Activated CD4-positive, alpha-beta T cell treated with anti-CD3 and anti-CD28 coated beads, Interleukin-2, Interleukin-4, amounts not matched to agents 100 ng/mL and 50 ng/mL, durations not matched to agents 16 hours and 8 hours (primary cell): ENCODE measurements at regions not wholly inside any gene's neighbourhood (a gene's known extent, or its start where the extent isn't known, plus 50 kb on each side); places are given as distances from the start of the nearest gene placed in this dataset.
A peak's percentile ranks its signal among the peaks of the same experiment; 100 is the strongest.

Source experiments
- DNase-seq: peaks from one replicate; pipeline ENCODE4 v3.0.0-alpha.2; 2020; ENCODE audit warnings: low spot score

DNA sequence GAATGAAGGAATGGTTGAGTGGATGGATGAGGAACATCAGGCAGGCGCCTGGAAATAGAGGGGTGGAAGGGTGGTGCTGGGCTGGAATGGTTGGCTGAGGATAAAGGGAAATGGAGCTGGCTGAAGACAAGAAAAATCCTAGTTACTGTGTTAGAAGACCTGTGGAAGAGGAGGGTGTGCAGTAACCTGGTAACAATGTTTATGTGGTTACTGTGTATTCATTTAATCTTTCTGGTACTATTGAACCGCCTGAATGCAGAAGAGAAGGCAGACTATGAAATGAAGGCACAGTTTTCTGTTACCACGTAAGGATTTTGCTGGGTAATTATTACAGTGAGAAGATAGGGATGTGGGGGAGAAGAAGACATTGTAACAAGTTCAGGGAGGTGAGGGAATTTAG is 110.3 kb upstream of the MGAT5 start:
- no peak for DNase-seq

DNA sequence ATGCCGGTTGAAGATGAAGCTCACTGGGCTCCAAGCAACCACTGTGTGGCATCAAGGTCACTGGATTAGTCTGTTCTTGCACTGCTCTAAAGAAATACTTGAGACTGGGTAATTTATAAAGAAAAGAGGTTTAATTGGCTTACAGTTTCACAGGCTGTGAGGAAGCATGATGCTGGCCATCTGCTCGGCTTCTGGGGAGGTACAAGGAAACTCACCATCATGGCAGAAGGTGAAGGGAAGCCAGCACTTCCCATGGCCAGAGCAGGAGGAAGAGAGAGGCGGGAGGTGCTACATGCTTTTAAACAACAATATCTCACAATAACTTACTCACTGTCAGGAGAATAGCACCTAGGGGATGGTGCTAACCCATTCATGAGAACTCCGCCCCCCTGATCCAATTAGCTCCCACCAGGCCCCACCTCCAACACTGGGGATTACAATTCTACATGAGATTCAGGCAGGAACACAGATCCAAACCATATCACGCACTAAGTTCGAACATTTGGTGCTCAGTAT is 109.7 kb upstream of the MGAT5 start:
- no peak for DNase-seq

DNA sequence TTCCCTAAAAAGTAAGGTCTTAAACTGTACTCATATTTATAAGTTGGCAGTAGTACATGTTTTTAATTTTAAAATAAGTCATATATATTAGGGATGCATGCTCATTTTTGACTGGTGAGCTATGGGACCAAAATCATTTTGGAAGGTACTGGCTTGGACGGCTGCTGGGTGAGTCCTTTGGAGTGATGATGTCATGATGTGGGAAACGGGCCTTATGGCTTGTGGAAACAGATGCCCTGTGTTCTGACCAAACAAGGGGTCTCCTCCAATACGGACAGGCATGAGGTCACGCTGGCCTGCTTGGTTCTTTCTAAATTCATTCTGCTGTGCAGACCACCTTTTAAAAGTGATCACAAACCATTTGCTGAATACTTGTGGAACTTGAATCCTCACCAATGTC is 109.2 kb upstream of the MGAT5 start:
- no peak for DNase-seq

DNA sequence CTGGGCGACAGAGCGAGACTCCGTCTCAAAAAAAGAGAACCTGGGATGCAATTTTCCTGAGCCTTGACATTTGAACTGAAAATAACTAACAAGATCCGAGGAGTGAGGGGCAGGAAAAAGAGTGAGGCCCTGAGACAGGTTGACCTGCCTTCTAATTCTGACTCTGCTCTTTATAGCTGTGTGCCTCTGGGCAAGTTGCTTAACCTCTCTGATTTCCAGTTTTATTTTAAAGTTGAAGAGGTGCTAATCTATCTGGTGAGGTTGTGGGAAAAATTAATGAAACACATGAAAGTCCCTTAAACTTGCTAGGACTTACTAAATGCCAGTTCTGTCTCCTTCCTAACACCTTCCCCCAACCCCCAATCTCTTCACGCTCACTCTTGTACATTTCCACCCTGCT is 108.4 kb upstream of the MGAT5 start:
- DNase-seq = no peak

DNA sequence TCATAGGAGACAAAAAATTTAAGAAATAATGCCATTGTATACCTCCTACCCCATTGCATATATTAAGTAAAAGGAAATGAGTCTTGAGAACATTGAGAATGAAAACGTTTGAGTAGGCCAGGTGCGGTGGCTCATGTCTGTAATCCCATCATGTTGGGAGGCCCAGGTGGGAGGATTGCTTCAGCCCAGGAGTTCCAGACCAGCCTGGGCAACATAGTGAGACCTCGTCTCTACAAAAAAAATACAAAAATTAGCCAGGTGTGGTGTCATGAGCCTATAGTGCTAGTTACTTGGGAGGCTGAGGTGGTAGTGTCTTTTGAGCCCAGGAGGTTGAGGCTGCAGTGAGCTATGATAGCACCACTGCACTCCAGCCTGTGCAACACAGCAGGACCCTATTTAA is 107.7 kb upstream of the MGAT5 start:
- no peak for DNase-seq

DNA sequence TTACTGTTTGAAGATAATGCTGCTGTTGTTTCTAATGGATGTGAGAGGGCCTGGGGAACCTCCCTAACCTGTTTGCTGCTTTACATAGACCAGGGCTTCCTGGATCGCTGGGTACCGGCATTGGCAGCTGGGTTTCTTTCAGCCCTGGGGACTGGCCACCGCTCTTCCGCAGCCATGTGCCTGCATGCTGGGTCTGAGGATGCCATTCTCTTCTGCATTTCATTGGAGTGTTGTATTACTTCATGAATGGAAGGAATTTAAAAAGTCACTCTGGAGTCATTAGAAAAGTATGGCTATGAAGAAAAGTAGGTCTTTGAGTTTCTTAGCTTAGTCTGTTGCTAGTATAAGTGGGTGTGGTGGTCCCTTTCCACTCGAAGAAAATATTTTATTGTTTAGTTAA is 107.3 kb upstream of the MGAT5 start:
- no peak for DNase-seq

DNA sequence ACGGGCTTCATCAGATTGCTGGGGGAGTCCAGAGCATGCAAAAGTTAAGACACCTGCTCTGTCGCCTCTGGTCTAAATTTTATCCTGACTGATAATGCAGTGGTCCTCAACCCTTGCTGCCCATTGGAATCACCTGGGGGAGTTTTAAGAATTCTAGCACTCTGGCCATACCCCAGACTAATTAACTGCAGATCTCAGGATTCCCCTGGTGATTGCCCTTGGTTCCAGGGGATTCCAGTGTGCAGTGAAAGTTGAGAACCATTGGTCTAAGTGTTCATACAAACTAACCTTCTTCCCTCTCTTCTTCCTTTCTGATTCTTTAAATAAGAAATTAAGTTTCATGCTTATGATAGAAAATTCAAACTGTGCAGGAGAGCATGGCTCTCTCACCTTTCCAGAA is 105.7 kb upstream of the MGAT5 start:
- no peak for DNase-seq

DNA sequence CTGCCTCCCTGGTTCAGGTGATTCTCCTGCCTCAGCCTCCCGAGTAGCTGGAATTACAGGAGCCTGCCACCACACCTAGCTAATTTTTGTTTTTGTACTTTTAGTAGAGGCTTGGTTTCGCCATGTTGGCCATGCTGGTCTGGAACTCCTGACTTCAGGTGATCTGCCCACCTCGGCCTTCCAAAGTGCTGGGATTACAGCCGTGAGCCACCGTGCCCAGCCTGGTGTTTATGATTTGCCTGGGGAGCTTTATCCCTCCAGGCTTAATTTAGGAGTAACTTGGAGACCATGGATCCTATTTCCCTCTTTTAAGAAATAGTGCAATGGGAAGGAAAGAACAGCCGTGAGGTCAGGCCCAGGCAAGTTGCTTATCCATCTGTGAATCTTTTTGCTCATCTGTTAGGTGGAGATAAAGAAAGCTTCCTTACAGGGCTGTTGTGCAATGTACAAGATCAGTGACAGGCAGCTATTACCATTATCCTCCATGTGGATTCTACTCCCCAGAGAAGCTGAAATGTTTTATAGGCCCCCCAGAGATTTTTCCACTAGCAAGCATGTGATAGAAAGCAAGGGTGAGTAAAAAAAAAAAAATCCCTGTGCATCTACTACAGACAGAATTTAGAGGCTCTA is 104.9 kb upstream of the MGAT5 start:
- DNase-seq = no peak

DNA sequence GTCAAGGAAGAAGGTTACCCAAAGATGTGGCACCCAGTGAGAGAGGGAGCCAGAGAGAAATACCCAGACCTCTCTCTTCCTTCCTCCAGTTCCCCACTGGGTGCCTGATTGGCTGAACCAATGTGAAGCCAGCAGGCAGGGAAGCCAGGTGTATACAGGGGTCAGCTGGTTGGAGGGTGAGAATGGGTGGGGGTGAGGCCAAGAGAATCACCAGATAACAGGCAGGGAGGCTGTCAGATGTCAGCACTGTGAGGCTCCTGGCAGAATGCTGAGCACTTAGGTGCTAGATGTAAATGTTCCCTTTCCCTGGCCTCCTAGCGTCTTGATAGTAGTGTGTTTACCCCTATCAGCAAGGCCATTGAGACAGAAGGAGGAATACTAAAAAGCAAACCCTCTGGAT is 104.0 kb upstream of the MGAT5 start:
- DNase-seq = no peak

DNA sequence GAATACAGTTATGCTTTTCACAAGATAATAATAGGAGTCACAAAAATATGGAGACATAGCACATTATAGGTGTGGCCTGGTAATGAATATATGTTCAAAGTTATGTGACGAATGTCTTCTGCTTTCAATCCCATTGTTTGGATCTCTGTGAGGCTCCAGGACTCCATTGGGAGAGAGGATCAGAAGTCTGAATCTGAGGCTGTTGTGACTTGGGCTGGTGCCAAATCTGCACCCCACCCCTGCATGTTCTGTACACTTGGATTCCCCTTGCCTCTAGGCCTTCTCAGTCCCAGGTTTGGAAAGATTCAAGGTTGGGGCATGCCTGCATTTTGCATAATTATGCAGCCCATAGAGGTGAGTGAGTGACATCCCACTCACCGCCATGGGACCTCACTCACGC is 103.1 kb upstream of the MGAT5 start:
- DNase-seq = no peak

DNA sequence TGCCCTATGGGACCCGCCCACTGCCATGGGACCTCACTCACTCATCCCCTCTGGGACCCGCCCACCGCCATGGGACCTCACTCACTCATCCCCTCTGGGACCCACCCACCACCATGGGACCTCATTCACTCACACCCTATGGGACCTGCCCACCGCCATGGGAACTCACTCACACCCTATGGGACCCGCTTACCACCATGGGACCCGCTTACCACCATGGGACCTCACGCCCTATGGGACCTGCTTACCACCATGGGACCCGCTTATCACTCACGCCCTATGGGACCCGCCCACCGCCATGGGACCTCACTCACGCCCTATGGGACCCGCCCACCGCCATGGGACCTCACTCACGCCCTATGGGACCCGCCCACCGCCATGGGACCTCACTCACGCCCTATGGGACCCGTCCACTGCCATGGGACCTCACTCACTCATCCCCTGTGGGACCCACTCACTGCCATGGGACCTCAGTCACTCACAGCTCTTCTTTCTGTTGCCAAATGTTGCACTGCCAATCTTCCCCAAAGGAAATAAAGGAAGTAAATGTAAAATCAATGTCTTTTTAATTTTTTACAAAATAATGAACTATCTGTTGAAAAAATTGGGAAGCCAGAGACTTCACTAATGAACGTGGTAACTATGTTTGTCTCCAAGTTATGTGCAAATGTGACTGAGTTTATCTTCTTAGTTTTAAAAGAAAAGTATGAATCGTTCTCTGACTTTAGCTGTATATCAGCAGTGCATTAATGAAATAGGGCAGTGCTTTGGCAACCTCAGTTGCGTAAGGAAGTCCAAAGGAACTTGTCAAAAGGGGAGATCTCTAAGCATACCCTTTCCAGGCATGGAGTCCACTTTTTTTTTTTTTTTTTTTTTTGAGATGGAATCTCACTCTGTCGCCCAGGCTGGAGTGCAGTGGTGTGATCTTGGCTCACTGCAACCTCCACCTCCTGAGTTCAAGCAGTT is 101.5 kb upstream of the MGAT5 start:
- DNase-seq = no peak

DNA sequence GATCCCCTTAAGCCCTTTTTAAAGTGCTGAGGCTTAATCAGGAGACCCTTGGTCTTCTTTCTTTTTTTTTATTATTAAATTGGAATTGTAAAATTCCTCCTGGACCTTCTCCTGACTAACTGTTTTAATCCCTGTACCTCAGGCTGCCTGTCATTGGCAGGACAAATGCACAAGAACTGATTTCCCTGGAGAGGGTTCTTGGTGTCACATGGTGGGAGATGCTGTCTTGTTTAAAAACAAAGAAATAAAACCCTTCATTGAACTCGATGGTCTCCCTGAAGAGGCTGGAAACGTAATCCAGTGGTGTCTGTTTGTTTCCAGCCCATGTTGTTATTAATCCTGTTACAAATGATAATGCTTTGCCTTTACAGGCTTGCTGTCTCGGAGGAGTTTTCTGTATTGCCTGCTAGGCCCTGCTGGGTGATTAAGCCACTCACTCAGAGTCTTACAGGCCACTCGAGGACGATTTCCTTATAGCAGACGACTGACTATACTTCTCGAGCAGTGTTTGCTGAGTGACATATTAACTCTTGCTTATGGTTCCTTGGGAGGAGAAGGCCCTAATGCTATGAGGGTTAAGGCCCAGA is 100.5 kb upstream of the MGAT5 start:
- DNase-seq = no peak

DNA sequence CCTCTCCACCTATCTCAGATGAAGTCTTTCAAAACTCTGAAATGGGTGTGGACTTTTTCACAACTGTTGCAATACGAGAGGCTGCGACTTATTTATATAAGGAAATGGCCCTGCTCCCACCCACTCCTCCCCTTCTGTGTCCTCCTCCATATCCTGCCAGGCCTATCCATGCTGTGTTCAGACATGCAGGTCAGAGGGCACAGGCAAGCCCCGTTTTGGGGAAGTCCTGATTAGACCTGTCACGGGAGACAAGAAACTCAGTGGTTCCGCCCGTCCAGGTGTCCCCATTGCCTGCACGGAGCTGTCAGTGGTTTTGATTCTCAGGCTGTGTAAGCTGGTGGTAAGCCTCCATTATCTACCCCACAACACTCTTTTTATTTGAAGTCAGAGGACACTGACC is 99.6 kb upstream of the MGAT5 start:
- DNase-seq = no peak

DNA sequence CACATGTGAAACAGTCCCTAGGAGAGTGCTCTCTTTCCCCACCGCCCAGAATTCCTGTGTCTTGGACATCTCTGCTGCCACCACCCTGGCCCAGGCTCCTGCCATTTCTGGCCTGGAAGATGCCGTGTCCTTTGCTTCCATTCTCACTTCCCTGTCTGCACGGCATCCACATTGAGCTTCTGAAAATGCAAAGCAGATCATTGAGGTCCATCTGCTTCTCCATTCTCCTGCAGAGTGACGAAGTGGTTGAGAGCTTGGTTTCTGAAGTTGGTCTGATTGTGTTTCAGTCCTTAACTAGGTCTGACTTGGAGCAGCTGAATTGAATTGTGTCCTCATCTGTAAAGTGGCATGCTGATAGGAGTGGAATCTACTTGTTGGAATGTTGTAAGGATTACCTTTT is 98.7 kb upstream of the MGAT5 start:
- DNase-seq = no peak

DNA sequence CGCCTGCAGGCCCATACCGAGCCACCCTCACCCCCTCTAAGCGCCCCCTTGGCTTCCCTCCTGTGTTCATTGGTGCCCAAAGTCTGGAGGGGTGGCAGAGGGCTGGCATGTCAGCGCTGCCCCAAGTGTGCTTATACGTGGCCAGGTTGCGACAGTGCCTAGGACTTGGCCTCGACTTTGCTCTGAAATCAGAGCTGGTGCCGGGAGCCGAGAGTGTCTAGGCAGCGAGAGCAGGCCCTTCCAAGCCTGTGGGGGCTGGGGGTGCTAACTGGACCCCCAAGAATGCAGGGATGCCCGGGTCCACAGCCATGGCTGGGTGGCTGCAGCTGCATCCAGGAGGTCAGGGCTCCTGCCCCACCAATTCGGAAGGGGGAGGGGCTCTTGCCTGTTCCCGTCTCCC is 95.6 kb upstream of the MGAT5 start:
- DNase-seq = no peak

DNA sequence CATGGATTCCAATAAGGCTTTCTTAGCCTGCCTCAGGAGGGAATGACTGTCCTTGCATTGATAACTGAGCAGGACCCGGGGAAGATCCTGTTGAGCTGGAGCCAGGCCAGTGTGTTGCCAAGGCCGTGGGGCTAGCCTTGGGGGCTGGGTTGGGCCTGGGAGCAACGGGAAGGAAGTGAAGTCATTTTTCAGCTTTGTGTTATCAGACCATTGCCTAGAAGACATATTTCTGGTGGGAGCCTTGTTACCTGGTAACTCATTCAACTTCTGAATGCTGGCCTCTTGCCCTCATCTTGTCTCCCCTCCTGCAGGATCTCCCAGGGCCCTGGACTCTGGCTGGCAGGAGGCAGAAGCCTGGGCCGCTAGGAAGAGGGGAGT is 92.7 kb upstream of the MGAT5 start:
- DNase-seq = no peak

DNA sequence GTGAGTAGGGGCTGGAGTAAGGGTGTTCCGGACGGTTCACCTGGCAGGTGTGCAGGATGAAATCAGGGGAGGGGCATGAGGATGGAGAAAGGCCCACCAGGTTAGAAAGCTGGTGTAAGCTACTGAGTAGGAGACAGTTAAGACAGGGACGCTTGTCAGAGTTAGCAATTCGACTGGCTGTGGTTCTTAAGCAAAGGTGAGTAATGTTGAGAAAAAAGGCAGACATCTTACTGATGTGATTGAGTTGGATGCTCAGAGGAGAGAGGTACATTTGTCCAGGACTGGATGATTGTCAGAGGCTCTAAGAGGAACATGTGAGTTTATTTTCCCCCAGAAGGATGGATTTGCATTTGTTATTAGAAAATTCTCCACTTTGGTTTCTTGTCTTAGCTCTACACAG is 90.5 kb upstream of the MGAT5 start:
- no peak for DNase-seq

DNA sequence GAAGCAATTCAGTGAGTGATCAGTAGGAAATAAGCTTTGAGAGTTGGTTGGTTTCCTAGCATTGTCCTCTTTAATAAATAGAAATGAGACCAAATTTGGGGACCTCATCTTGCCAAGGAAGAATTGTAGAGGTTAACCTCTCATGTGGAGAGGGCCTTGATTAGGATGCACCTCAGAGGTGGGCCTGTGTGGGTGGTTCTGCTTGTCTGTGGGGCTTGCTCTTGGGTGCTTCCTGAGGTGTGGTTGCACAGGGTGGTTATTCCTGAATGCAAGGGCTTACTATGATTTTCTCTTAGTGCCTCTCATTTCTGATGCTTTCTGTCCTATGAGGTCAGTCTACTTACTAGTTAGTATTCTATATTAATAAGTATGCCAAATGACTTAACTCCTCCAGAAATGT is 89.6 kb upstream of the MGAT5 start:
- DNase-seq = no peak

DNA sequence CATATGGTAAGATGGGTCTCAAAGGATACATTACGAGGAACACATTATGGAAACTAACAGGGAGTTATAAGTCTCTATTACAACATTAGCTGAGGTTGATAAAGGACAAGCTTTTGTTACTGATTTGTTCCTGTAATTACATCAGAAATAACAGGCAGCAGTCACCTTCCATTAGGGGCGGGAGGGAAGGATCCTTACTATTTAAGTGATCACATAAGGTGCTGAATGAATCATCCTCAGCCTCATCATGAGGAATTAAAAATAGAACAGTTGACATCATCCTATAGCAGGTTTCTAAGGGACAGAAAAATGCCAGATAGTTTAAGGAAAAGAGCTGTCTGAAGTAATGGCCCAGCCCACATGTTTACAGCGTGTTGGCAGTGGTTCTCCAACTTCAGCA is 86.9 kb upstream of the MGAT5 start:
- DNase-seq = no peak

DNA sequence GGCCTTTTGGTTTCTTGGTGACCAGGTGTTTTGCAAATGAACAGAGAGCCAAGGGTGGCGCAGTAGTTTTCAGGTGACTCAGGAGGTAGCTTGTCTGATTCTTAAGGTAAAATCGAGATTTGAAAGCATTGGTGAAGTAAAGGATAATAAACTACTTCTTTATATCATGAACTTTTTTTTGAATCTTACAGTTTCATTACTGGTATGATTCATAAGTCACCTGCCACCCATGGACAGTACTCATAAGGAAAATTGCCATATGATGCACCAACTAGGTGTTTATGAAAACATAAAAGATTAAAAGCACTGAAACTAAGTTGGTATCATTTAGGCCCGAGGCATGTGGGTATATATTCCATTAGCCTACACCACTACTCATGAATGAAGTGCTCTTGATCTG is 84.1 kb upstream of the MGAT5 start:
- DNase-seq = peak; percentile 76

DNA sequence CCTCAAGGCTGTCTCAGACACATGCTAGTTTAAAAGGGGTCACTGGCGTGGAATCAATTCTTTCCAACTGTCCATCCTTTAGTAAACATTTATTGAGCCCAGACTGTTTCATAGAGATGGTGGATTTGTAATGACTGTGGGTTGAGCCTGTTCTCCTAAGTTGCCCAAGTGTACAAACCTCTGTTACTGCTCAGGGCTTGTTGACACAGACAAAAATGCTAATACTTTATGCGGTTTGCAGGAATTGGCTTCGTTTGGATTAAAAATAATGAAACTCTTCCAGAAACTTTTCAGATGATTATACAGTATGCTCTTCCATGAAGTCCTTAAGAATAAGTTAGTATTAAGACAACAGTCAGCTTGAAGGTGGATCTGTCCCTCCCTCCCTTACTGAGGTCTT is 83.6 kb upstream of the MGAT5 start:
- DNase-seq = no peak

DNA sequence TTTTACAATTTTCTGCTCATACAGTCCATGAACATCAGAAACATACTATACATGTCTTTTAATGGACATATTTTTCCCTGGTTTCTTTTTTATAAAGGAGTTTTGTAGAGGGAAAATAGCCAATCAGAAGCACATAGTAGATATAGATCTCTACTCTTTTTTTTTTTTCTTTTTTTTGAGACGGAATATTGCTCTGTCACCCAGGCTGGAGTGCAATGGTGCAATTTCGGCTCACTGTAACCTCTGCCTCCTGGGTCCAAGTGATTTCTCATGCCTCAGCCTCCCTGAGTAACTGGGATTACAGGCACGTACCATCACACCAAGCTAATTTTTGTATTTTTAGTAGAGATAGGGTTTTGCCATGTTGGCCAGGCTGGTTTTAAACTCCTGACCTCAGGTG is 83.2 kb upstream of the MGAT5 start:
- no peak for DNase-seq

DNA sequence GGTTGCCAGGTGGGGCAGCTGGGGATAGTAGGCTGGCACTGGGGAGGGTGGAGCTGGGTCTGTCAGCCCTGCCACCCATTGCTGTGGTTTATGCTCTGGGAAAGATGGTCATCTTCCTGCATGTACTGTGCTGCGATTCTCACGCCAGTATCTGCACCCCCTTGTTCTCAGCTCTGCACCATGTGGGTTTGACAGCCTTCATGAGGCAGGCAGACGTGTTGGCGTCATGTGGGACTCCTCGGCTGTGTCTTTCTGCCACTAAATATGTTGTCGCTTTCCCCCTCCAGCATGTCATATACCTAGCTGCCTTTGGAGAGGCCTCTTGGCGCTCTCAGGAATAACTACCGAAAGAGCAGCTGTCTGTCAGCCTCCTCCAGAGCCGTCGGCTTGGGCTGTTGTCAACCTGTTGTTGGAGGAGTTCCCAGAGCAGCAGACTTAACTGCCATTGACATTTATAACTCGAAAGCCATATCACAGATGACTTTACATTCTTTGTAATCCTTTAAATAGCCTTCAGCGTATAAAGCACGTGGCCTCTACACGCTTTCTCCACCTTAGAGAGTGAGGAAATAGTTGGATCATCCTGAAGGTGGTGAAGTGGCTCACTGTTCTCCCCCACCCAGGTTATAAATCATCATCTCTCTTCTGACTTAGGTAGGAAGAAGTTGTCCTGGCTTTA is 80.4 kb upstream of the MGAT5 start:
- DNase-seq = no peak
